Calu3 (cell line): ENCODE measurements at regions not wholly inside any gene's neighbourhood (a gene's known extent, or its start where the extent isn't known, plus 50 kb on each side); places are given as distances from the start of the nearest gene placed in this dataset.

Source experiments
- BruUV-seq: library from RNA; stranded (reverse); fragments of 400-500 nt; replicated peaks from 2 replicates; lab custom pipeline; 2021; lab: Mats Ljungman, UMichigan
- CTCF ChIA-PET: fragments of 300-600 bp; sonication (Branson Sonifier 250); formaldehyde crosslinking; loops from one replicate; lab custom pipeline; 2022; ENCODE audit warnings: antibody characterized with exemption; lab: Charles Lee
- DNase-seq: peaks from one replicate; pipeline ENCODE4 v3.0.0; 2022
- H3K27ac Mint-ChIP-seq: one replicate; pipeline ENCODE4 v1.8.0; 2022; ENCODE audit warnings: mixed read lengths; ENCODE audit not compliant: unreplicated experiment
- H3K27me3 Mint-ChIP-seq: one replicate; pipeline ENCODE4 v1.8.0; 2022; ENCODE audit warnings: mixed read lengths; ENCODE audit not compliant: unreplicated experiment
- H3K36me3 Mint-ChIP-seq: one replicate; pipeline ENCODE4 v1.8.0; 2022; ENCODE audit warnings: mild to moderate bottlenecking, moderate library complexity, mixed read lengths; ENCODE audit not compliant: insufficient read depth, unreplicated experiment
- H3K4me1 Mint-ChIP-seq: one replicate; pipeline ENCODE4 v1.8.0; 2022; ENCODE audit warnings: mild to moderate bottlenecking, low read depth, mixed read lengths; ENCODE audit not compliant: unreplicated experiment
- H3K4me3 Mint-ChIP-seq: one replicate; pipeline ENCODE4 v1.8.0; 2022; ENCODE audit warnings: mild to moderate bottlenecking, low read depth, moderate library complexity, mixed read lengths; ENCODE audit not compliant: unreplicated experiment
- H3K9me3 Mint-ChIP-seq: one replicate; pipeline ENCODE4 v1.8.0; 2022; ENCODE audit warnings: low read depth, mixed read lengths; ENCODE audit not compliant: unreplicated experiment
- intact Hi-C: fragments of 100-400 bp; cut with micrococcal nuclease; formaldehyde crosslinking; loops from one replicate; pipeline ENCODE4 v1.10.0; 2022; ENCODE audit not compliant: unreplicated experiment
- TF ChIP-seq, protein P1 (sequence below): fragments of 200-600 bp; IDR thresholded peaks from one replicate; pipeline ENCODE4 v1.8.0; 2022; ENCODE audit warnings: antibody characterized with exemption; ENCODE audit not compliant: unreplicated experiment

DNA sequence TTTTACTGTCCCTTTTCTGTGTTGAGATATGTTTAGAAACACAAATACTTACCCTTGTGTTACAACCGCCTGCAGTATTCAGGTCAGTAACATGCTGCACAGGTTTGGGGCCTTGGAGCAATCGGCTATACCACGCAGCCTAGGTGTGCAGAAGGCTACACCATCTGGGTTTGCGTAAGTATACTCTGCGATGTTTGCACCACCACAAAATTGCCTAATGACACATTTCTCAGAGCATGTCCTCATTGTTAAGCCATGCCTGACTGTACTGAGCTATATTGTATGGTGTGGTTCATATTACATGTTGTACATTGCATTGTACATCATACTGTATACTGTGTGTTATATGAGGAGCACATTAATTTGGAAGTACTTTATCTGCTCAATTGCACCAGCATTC is 247.4 kb downstream of the RHOU start:
- Mint-ChIP-seq H3K36me3 (no peaks in the 10 kb centered on the region), H3K9me3 (no peaks in the 10 kb centered on the region), H3K27me3 (peaks cover 8% of the 10 kb centered on the region), H3K27ac (no peak overlapping the region), H3K4me1 (no peaks in the 10 kb centered on the region), H3K4me3 (no peak overlapping the region)
- DNase-seq: no peak
- intact Hi-C loops: no loop called here
- BruUV-seq: no TSS peak
- TF ChIP-seq, protein P1, sequence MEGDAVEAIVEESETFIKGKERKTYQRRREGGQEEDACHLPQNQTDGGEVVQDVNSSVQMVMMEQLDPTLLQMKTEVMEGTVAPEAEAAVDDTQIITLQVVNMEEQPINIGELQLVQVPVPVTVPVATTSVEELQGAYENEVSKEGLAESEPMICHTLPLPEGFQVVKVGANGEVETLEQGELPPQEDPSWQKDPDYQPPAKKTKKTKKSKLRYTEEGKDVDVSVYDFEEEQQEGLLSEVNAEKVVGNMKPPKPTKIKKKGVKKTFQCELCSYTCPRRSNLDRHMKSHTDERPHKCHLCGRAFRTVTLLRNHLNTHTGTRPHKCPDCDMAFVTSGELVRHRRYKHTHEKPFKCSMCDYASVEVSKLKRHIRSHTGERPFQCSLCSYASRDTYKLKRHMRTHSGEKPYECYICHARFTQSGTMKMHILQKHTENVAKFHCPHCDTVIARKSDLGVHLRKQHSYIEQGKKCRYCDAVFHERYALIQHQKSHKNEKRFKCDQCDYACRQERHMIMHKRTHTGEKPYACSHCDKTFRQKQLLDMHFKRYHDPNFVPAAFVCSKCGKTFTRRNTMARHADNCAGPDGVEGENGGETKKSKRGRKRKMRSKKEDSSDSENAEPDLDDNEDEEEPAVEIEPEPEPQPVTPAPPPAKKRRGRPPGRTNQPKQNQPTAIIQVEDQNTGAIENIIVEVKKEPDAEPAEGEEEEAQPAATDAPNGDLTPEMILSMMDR: no peak
- CTCF ChIA-PET: no interaction called here

DNA sequence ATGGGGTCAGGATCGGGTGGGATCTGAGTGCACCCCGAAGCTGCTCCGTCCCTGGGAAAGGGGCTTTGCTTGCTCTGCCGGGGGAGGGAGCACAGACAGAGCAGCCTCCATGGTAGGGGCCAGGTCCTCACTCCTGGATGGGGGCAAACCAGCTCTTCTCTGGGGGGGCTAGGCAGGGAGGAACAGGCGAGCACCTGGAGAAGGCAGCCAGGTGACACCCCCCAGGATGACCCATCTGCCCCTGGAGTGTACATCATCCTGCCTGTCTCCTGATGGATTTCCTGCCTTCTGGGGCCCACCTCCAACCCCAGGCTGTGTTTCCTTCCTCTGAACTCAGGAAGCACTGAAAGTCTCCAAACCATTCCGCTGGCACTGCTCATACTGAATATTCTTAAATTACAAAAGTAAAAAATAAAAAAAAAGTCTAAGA is 248.0 kb downstream of the RHOU start:
- H3K36me3 Mint-ChIP-seq: no peaks in the 10 kb centered on the region
- intact Hi-C loops: no loop called here
- CTCF ChIA-PET: no interaction called here

DNA sequence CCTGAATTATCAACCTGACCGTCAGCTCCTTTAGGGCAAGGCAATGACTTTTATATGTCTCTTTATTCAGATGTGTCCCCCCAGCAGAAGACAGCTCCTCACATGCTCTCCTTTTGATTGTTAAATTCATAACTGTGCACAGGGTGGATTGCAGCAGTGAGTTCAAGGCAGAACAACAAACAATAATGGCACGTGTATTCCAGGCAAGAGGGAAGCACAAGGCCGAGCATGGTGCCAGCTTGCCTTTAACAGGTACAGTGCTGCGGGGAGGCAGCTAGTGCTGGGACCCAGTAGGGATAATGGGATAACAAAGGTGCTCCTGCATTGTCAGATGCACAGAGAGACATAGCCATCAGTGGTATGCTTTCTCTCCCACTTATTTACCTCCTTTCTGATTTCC is 248.4 kb downstream of the RHOU start:
- Mint-ChIP-seq H3K36me3 (no peaks in the 10 kb centered on the region), H3K27ac (no peak overlapping the region), H3K4me3 (no peak overlapping the region), H3K27me3 (no peaks in the 10 kb centered on the region), H3K4me1 (no peaks in the 10 kb centered on the region), H3K9me3 (no peaks in the 10 kb centered on the region)
- DNase-seq: no peak
- TF ChIP-seq, protein P1: no peak
- CTCF ChIA-PET: no interaction called here
- BruUV-seq: no TSS peak
- intact Hi-C loops: no loop called here

More for the DNA sequence above, 248.0 kb downstream of the RHOU start:
- BruUV-seq: no TSS peak
- H3K27me3 Mint-ChIP-seq: peaks cover 2% of the 10 kb centered on the region
- no peak overlapping the region for H3K4me3 Mint-ChIP-seq
- H3K4me1 Mint-ChIP-seq: no peaks in the 10 kb centered on the region
- no peaks in the 10 kb centered on the region for H3K9me3 Mint-ChIP-seq
- no peak for DNase-seq
- H3K27ac Mint-ChIP-seq: no peak overlapping the region
- TF ChIP-seq, protein P1: no peak

DNA sequence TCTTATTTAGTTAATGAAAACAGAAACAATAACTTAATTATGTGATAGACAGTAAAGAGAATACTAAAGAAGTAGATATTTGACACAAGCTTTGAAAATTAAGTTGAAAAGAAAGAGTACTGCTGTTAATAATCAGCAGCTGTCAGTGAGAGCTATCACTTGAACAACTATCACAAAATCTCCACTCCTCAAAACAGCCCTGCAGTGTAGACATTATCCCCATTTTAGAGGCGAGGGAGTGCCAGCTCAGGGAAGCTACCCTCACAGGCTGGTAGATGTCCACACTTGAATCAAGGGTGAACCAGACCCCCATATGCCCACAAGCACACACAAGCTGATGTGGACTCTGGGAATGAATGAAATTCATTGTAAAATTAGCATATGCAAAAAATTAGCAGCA is 248.8 kb downstream of the RHOU start:
- Mint-ChIP-seq H3K9me3 (no peaks in the 10 kb centered on the region), H3K4me3 (no peak overlapping the region), H3K27ac (no peak overlapping the region), H3K27me3 (no peaks in the 10 kb centered on the region), H3K4me1 (no peaks in the 10 kb centered on the region), H3K36me3 (no peaks in the 10 kb centered on the region)
- TF ChIP-seq, protein P1: no peak
- intact Hi-C loops: no loop called here
- no TSS peak for BruUV-seq
- CTCF ChIA-PET: no interaction called here
- DNase-seq: no peak
